ENCODE measurements at regions not wholly inside any gene's neighbourhood (a gene's known extent, or its start where the extent isn't known, plus 50 kb on each side); places are given as distances from the start of the nearest gene placed in this dataset.
"Not testable (repeated sequence)": the region's sequence is repeated elsewhere in the genome, so short reads cannot be mapped to it uniquely, and the experiment has no call there.

- WGBS (ENCODE audit: low lambda C conversion rate, missing lambda C conversion rate), result 76% methylated on average over 1 of the region's 1 CpG
- not testable (repeated sequence) for H3K36me3 ChIP-seq (replicated peaks; ENCODE audit: insufficient read depth, low read depth); DNase-seq (ENCODE audit: low spot score); H3K4me3 ChIP-seq; H3K4me1 ChIP-seq (ENCODE audit: insufficient read depth); H3K27ac ChIP-seq; H3K9me3 ChIP-seq (ENCODE audit: low read depth); H4K20me1 ChIP-seq (ENCODE audit: insufficient read depth, poor library complexity, severe bottlenecking); H3K4me2 ChIP-seq; H3K79me2 ChIP-seq; H3K27me3 ChIP-seq; H3K9me2 ChIP-seq (replicated peaks; ENCODE audit: insufficient read depth); H2AFZ ChIP-seq
- peak; percentile 5 for TF ChIP-seq CTCF (IDR thresholded peaks at IDR 0.05; ENCODE audit: poor library complexity)
These were observed 1350.1 kb downstream of the KHDRBS2 start for GRCh38 chr6:60935970-60936369.

- H3K79me2 ChIP-seq; H3K27me3 ChIP-seq; H4K20me1 ChIP-seq (ENCODE audit: insufficient read depth, poor library complexity, severe bottlenecking); H3K36me3 ChIP-seq (replicated peaks; ENCODE audit: insufficient read depth, low read depth); H3K27ac ChIP-seq; H3K4me2 ChIP-seq; H3K4me3 ChIP-seq; H3K9me2 ChIP-seq (replicated peaks; ENCODE audit: insufficient read depth); H3K9me3 ChIP-seq (ENCODE audit: low read depth); H2AFZ ChIP-seq; H3K4me1 ChIP-seq (ENCODE audit: insufficient read depth): not testable (repeated sequence)
- peak; percentile 3 for DNase-seq (ENCODE audit: low spot score)
- 79% methylated on average over 1 of the region's 1 CpG for WGBS (ENCODE audit: low lambda C conversion rate, missing lambda C conversion rate)
These were observed 1366.4 kb downstream of the KHDRBS2 start for GRCh38 chr6:60919652-60920051.

- not testable (repeated sequence) for H3K4me3 ChIP-seq; H3K9me2 ChIP-seq (replicated peaks; ENCODE audit: insufficient read depth); DNase-seq (ENCODE audit: low spot score); H3K4me1 ChIP-seq (ENCODE audit: insufficient read depth); H4K20me1 ChIP-seq (ENCODE audit: insufficient read depth, poor library complexity, severe bottlenecking); H3K27ac ChIP-seq; H3K79me2 ChIP-seq; H3K4me2 ChIP-seq; H3K36me3 ChIP-seq (replicated peaks; ENCODE audit: insufficient read depth, low read depth); H3K9me3 ChIP-seq (ENCODE audit: low read depth); H3K27me3 ChIP-seq; H2AFZ ChIP-seq
- WGBS (ENCODE audit: low lambda C conversion rate, missing lambda C conversion rate), result 82% methylated on average over 6 of the region's 6 CpGs
These were observed 1382.2 kb downstream of the KHDRBS2 start for GRCh38 chr6:60903860-60904259.

GRCh38 chr6:60893374-60893773, 1392.7 kb downstream of the KHDRBS2 start:
- H3K79me2 ChIP-seq; H3K9me3 ChIP-seq (ENCODE audit: low read depth); H3K4me3 ChIP-seq; H3K4me2 ChIP-seq; H3K27me3 ChIP-seq; DNase-seq (ENCODE audit: low spot score); H3K27ac ChIP-seq; H3K4me1 ChIP-seq (ENCODE audit: insufficient read depth); H3K36me3 ChIP-seq (replicated peaks; ENCODE audit: insufficient read depth, low read depth); H4K20me1 ChIP-seq (ENCODE audit: insufficient read depth, poor library complexity, severe bottlenecking); H2AFZ ChIP-seq; H3K9me2 ChIP-seq (replicated peaks; ENCODE audit: insufficient read depth): not testable (repeated sequence)
- 94% methylated on average over 1 of the region's 1 CpG for WGBS (ENCODE audit: low lambda C conversion rate, missing lambda C conversion rate)

GRCh38 chr6:60891606-60892005, 1394.4 kb downstream of the KHDRBS2 start:
- Histone ChIP-seq H3K4me2 (no peak overlapping the region), H3K79me2 (no peaks in the 10 kb centered on the region), H3K27me3 (no peaks in the 10 kb centered on the region), H3K9me2 (replicated peaks; ENCODE audit: insufficient read depth) (no peaks in the 10 kb centered on the region), H3K4me3 (no peak overlapping the region), H3K36me3 (replicated peaks; ENCODE audit: insufficient read depth, low read depth) (no peaks in the 10 kb centered on the region), H4K20me1 (ENCODE audit: insufficient read depth, poor library complexity, severe bottlenecking) (no peaks in the 10 kb centered on the region), H3K27ac (no peak overlapping the region), H3K9me3 (ENCODE audit: low read depth) (no peaks in the 10 kb centered on the region), H2AFZ (no peak overlapping the region), H3K4me1 (ENCODE audit: insufficient read depth) (no peaks in the 10 kb centered on the region)
- TF ChIP-seq EZH2 (IDR thresholded peaks at IDR 0.05; ENCODE audit: borderline replicate concordance), result no peak
- TF ChIP-seq CTCF (IDR thresholded peaks at IDR 0.05; ENCODE audit: poor library complexity), result no peak
- TF ChIP-seq EZH2phosphoT487 (IDR thresholded peaks at IDR 0.05; ENCODE audit: low read depth, severe bottlenecking, unreplicated experiment), result no peak
- WGBS (ENCODE audit: low lambda C conversion rate, missing lambda C conversion rate), result 69% methylated on average over 1 of the region's 1 CpG
- DNase-seq (ENCODE audit: low spot score), result no peak

- not testable (repeated sequence) for H3K79me2 ChIP-seq; H2AFZ ChIP-seq; H3K9me2 ChIP-seq (replicated peaks; ENCODE audit: insufficient read depth); H3K4me1 ChIP-seq (ENCODE audit: insufficient read depth); H3K36me3 ChIP-seq (replicated peaks; ENCODE audit: insufficient read depth, low read depth); DNase-seq (ENCODE audit: low spot score); H3K4me3 ChIP-seq; H3K27me3 ChIP-seq; H3K4me2 ChIP-seq; H3K27ac ChIP-seq; H3K9me3 ChIP-seq (ENCODE audit: low read depth); H4K20me1 ChIP-seq (ENCODE audit: insufficient read depth, poor library complexity, severe bottlenecking)
- WGBS (ENCODE audit: low lambda C conversion rate, missing lambda C conversion rate), result 49% methylated on average over 3 of the region's 3 CpGs
These were observed 1408.6 kb downstream of the KHDRBS2 start for GRCh38 chr6:60877396-60877795.

- not testable (repeated sequence) for H3K9me3 ChIP-seq (ENCODE audit: low read depth); H3K79me2 ChIP-seq; H3K27ac ChIP-seq; H3K9me2 ChIP-seq (replicated peaks; ENCODE audit: insufficient read depth); DNase-seq (ENCODE audit: low spot score); H3K4me3 ChIP-seq; H3K36me3 ChIP-seq (replicated peaks; ENCODE audit: insufficient read depth, low read depth); H3K4me1 ChIP-seq (ENCODE audit: insufficient read depth); H4K20me1 ChIP-seq (ENCODE audit: insufficient read depth, poor library complexity, severe bottlenecking); H3K4me2 ChIP-seq; H3K27me3 ChIP-seq; H2AFZ ChIP-seq
- WGBS (ENCODE audit: low lambda C conversion rate, missing lambda C conversion rate), result 63% methylated on average over 4 of the region's 4 CpGs
These were observed 1415.2 kb downstream of the KHDRBS2 start for GRCh38 chr6:60870779-60871178.
